ENCODE measurements at regions not wholly inside any gene's neighbourhood (a gene's known extent, or its start where the extent isn't known, plus 50 kb on each side); places are given as distances from the start of the nearest gene placed in this dataset.

DNA sequence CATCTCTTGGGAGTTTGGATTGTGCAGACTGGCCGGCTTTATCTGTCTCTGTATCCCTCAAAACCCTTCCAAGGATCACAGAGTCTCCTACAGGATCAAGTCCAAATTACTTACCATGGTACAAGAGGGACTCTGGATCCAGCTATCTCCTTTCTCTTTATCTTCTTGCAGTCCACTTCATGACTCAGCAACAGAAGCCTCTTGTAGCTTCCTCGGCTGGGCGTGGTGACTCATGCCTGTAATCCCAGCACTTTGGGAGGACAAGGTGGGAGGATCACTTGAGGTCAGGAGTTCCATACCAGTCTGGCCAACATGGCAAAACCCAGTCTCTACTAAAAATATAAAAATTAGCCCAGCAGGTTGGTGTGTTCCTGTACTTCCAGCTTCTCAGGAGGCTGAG lies 189.7 kb downstream of the BCAT1 start:
- TF ChIP-seq HCFC1 (IDR thresholded peaks at IDR 0.05; ENCODE audit: low read depth, low read length) (no peak), RFX5 (IDR thresholded peaks at IDR 0.05; ENCODE audit: low read depth, low read length) (no peak), EZH2 (conservative IDR thresholded peaks at IDR 0.05; ENCODE audit: low read depth, low read length) (no peak), CBFB (CRISPR knock-in tag; IDR thresholded peaks at IDR 0.05) (no peak), ZNF577 (CRISPR knock-in tag; IDR thresholded peaks at IDR 0.05; ENCODE audit: borderline replicate concordance, low read depth) (no peak), MXI1 (IDR thresholded peaks at IDR 0.05; ENCODE audit: borderline replicate concordance, low read depth, low read length) (no peak), CHD2 (IDR thresholded peaks at IDR 0.05; ENCODE audit: low read depth, low read length) (no peak)
- TF ChIP-seq, protein P1, sequence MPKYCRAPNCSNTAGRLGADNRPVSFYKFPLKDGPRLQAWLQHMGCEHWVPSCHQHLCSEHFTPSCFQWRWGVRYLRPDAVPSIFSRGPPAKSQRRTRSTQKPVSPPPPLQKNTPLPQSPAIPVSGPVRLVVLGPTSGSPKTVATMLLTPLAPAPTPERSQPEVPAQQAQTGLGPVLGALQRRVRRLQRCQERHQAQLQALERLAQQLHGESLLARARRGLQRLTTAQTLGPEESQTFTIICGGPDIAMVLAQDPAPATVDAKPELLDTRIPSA (CRISPR knock-in tag; IDR thresholded peaks at IDR 0.05; ENCODE audit: borderline replicate concordance), result no peak
- TF ChIP-seq, protein P2, sequence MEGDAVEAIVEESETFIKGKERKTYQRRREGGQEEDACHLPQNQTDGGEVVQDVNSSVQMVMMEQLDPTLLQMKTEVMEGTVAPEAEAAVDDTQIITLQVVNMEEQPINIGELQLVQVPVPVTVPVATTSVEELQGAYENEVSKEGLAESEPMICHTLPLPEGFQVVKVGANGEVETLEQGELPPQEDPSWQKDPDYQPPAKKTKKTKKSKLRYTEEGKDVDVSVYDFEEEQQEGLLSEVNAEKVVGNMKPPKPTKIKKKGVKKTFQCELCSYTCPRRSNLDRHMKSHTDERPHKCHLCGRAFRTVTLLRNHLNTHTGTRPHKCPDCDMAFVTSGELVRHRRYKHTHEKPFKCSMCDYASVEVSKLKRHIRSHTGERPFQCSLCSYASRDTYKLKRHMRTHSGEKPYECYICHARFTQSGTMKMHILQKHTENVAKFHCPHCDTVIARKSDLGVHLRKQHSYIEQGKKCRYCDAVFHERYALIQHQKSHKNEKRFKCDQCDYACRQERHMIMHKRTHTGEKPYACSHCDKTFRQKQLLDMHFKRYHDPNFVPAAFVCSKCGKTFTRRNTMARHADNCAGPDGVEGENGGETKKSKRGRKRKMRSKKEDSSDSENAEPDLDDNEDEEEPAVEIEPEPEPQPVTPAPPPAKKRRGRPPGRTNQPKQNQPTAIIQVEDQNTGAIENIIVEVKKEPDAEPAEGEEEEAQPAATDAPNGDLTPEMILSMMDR (CRISPR knock-in tag; IDR thresholded peaks at IDR 0.05), result no peak

Data from HepG2 (cell line).